ENCODE measurements at regions not wholly inside any gene's neighbourhood (a gene's known extent, or its start where the extent isn't known, plus 50 kb on each side); places are given as distances from the start of the nearest gene placed in this dataset.

DNA sequence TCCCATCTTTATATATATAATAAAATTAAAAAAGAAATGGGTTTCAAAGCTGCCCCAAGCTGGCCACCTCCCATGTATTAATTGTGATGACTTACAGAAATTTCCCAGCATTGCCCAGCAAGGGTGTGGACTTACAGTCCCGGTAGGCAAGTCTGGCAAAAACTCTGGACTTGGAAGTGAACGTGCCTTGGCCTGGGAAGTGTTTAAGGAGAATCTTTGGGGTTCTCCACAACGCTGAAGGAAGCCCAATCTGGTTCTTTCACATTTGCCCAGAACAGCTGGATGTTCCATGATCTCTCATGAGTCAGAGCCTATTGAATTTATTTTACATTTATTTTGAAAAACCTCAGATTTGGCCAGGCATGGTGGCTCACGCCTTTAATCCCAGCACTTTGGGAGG lies 98.4 kb upstream of the SLC45A1 start (continued):
- TF ChIP-seq, protein P1, sequence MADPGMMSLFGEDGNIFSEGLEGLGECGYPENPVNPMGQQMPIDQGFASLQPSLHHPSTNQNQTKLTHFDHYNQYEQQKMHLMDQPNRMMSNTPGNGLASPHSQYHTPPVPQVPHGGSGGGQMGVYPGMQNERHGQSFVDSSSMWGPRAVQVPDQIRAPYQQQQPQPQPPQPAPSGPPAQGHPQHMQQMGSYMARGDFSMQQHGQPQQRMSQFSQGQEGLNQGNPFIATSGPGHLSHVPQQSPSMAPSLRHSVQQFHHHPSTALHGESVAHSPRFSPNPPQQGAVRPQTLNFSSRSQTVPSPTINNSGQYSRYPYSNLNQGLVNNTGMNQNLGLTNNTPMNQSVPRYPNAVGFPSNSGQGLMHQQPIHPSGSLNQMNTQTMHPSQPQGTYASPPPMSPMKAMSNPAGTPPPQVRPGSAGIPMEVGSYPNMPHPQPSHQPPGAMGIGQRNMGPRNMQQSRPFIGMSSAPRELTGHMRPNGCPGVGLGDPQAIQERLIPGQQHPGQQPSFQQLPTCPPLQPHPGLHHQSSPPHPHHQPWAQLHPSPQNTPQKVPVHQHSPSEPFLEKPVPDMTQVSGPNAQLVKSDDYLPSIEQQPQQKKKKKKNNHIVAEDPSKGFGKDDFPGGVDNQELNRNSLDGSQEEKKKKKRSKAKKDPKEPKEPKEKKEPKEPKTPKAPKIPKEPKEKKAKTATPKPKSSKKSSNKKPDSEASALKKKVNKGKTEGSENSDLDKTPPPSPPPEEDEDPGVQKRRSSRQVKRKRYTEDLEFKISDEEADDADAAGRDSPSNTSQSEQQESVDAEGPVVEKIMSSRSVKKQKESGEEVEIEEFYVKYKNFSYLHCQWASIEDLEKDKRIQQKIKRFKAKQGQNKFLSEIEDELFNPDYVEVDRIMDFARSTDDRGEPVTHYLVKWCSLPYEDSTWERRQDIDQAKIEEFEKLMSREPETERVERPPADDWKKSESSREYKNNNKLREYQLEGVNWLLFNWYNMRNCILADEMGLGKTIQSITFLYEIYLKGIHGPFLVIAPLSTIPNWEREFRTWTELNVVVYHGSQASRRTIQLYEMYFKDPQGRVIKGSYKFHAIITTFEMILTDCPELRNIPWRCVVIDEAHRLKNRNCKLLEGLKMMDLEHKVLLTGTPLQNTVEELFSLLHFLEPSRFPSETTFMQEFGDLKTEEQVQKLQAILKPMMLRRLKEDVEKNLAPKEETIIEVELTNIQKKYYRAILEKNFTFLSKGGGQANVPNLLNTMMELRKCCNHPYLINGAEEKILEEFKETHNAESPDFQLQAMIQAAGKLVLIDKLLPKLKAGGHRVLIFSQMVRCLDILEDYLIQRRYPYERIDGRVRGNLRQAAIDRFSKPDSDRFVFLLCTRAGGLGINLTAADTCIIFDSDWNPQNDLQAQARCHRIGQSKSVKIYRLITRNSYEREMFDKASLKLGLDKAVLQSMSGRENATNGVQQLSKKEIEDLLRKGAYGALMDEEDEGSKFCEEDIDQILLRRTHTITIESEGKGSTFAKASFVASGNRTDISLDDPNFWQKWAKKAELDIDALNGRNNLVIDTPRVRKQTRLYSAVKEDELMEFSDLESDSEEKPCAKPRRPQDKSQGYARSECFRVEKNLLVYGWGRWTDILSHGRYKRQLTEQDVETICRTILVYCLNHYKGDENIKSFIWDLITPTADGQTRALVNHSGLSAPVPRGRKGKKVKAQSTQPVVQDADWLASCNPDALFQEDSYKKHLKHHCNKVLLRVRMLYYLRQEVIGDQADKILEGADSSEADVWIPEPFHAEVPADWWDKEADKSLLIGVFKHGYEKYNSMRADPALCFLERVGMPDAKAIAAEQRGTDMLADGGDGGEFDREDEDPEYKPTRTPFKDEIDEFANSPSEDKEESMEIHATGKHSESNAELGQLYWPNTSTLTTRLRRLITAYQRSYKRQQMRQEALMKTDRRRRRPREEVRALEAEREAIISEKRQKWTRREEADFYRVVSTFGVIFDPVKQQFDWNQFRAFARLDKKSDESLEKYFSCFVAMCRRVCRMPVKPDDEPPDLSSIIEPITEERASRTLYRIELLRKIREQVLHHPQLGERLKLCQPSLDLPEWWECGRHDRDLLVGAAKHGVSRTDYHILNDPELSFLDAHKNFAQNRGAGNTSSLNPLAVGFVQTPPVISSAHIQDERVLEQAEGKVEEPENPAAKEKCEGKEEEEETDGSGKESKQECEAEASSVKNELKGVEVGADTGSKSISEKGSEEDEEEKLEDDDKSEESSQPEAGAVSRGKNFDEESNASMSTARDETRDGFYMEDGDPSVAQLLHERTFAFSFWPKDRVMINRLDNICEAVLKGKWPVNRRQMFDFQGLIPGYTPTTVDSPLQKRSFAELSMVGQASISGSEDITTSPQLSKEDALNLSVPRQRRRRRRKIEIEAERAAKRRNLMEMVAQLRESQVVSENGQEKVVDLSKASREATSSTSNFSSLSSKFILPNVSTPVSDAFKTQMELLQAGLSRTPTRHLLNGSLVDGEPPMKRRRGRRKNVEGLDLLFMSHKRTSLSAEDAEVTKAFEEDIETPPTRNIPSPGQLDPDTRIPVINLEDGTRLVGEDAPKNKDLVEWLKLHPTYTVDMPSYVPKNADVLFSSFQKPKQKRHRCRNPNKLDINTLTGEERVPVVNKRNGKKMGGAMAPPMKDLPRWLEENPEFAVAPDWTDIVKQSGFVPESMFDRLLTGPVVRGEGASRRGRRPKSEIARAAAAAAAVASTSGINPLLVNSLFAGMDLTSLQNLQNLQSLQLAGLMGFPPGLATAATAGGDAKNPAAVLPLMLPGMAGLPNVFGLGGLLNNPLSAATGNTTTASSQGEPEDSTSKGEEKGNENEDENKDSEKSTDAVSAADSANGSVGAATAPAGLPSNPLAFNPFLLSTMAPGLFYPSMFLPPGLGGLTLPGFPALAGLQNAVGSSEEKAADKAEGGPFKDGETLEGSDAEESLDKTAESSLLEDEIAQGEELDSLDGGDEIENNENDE (IDR thresholded peaks at IDR 0.05; ENCODE audit: insufficient replicate concordance, low read length), result no peak
- no peak for TF ChIP-seq BRCA1 (IDR thresholded peaks at IDR 0.05; ENCODE audit: low read depth, low read length)
- no peak for TF ChIP-seq NANOG (IDR thresholded peaks at IDR 0.05; ENCODE audit: insufficient read depth, low read depth, low read length, poor library complexity, severe bottlenecking)
- no peak for TF ChIP-seq KDM5A (IDR thresholded peaks at IDR 0.05; ENCODE audit: low read length)
- no peak for TF ChIP-seq NRF1 (IDR thresholded peaks at IDR 0.05; ENCODE audit: low read depth, low read length)
- no peak for TF ChIP-seq CBX8 (IDR thresholded peaks at IDR 0.05; ENCODE audit: borderline replicate concordance, low read depth, low read length)
- no peak for TF ChIP-seq CTBP2 (IDR thresholded peaks at IDR 0.05; ENCODE audit: borderline replicate concordance, insufficient read depth, insufficient read length, low read length)
- TF ChIP-seq SP4 (IDR thresholded peaks at IDR 0.05; ENCODE audit: low read length), result no peak

All from H1 (cell line).